Stimulated activated CD8-positive, alpha-beta memory T cell treated with anti-CD3 and anti-CD28 coated beads, Interleukin-7, amount 100 ng/mL, for 1 hour (primary cell): ENCODE measurements at regions not wholly inside any gene's neighbourhood (a gene's known extent, or its start where the extent isn't known, plus 50 kb on each side); places are given as distances from the start of the nearest gene placed in this dataset.
"Not testable (repeated sequence)": the region's sequence is repeated elsewhere in the genome, so short reads cannot be mapped to it uniquely, and the experiment has no call there.

ENCODE experiments used
- DNase-seq, 2 donors: peaks; one replicate each; pipeline ENCODE4 v3.0.0-alpha.2; 2020; ENCODE audit warnings: low read depth in 2 of 2

- not testable (repeated sequence) for DNase-seq
Measured at GRCh38 chr16:88266935-88267551, 115.7 kb upstream of the ZNF469 start.

GRCh38 chr16:88268186-88268970, 114.4 kb upstream of the ZNF469 start:
- DNase-seq = not testable (repeated sequence)

- DNase-seq = not testable (repeated sequence)
Measured at GRCh38 chr16:88270171-88270790, 112.5 kb upstream of the ZNF469 start.

GRCh38 chr16:88271296-88271695, 111.5 kb upstream of the ZNF469 start:
- not testable (repeated sequence) for DNase-seq

- not testable (repeated sequence) for DNase-seq
Measured at GRCh38 chr16:88271776-88272175, 111.0 kb upstream of the ZNF469 start.

- DNase-seq = not testable (repeated sequence)
Measured at GRCh38 chr16:88272437-88272836, 110.3 kb upstream of the ZNF469 start.

GRCh38 chr16:88274126-88274750, 108.5 kb upstream of the ZNF469 start:
- DNase-seq = not testable (repeated sequence)

GRCh38 chr16:88274847-88275246, 107.9 kb upstream of the ZNF469 start:
- DNase-seq = no peak

GRCh38 chr16:88275336-88276122, 107.2 kb upstream of the ZNF469 start:
- not testable (repeated sequence) for DNase-seq

- DNase-seq = not testable (repeated sequence)
Measured at GRCh38 chr16:88276123-88276588, 106.6 kb upstream of the ZNF469 start.

GRCh38 chr16:88276591-88276990, 106.2 kb upstream of the ZNF469 start:
- no peak for DNase-seq

GRCh38 chr16:88279998-88280397, 102.8 kb upstream of the ZNF469 start:
- DNase-seq = no peak

- no peak for DNase-seq
Measured at GRCh38 chr16:88281858-88282563, 100.7 kb upstream of the ZNF469 start.

- DNase-seq = no peak
Measured at GRCh38 chr16:88282564-88283395, 100.0 kb upstream of the ZNF469 start.

- no peak for DNase-seq
Measured at GRCh38 chr16:88283596-88283995, 99.2 kb upstream of the ZNF469 start.

GRCh38 chr16:88284101-88284500, 98.7 kb upstream of the ZNF469 start:
- no peak for DNase-seq

- no peak for DNase-seq
Measured at GRCh38 chr16:88284626-88285513, 97.9 kb upstream of the ZNF469 start.

- DNase-seq = no peak
Measured at GRCh38 chr16:88285514-88285822, 97.3 kb upstream of the ZNF469 start.
